ENCODE measurements at regions not wholly inside any gene's neighbourhood (a gene's known extent, or its start where the extent isn't known, plus 50 kb on each side); places are given as distances from the start of the nearest gene placed in this dataset.
A peak's percentile ranks its signal among the peaks of the same experiment; 100 is the strongest.

- DNase-seq = no peak
Measured at GRCh38 chr14:100381395-100382105, 58.4 kb downstream of the SLC25A47 start.

- DNase-seq = no peak
Measured at GRCh38 chr14:100382106-100382455, 58.9 kb downstream of the SLC25A47 start.

- DNase-seq = peak; percentile 50
Measured at GRCh38 chr14:100383727-100384158, 60.6 kb downstream of the SLC25A47 start.

- no peak for DNase-seq
Measured at GRCh38 chr14:100384277-100384676, 61.1 kb downstream of the SLC25A47 start.

- peak; percentile 67 for DNase-seq
Measured at GRCh38 chr14:100384819-100385813, 62.0 kb downstream of the SLC25A47 start.

GRCh38 chr14:100386121-100386520 is 63.0 kb downstream of the SLC25A47 start:
- DNase-seq = peak; percentile 65

- DNase-seq = no peak
Measured at GRCh38 chr14:100386846-100387245, 63.7 kb downstream of the SLC25A47 start.

- no peak for DNase-seq
Measured at GRCh38 chr14:100387450-100387849, 64.3 kb downstream of the SLC25A47 start.

- DNase-seq = no peak
Measured at GRCh38 chr14:100388103-100389054, 65.2 kb downstream of the SLC25A47 start.

GRCh38 chr14:100389497-100390104 is 66.5 kb downstream of the SLC25A47 start:
- no peak for DNase-seq

- no peak for DNase-seq
Measured at GRCh38 chr14:100391173-100391572, 68.0 kb downstream of the SLC25A47 start.

GRCh38 chr14:100391724-100392123 is 68.6 kb downstream of the SLC25A47 start:
- peak; percentile 87 for DNase-seq

- DNase-seq = peak; percentile 26
Measured at GRCh38 chr14:100392356-100392755, 69.2 kb downstream of the SLC25A47 start.

GRCh38 chr14:100393362-100393761 is 70.2 kb downstream of the SLC25A47 start:
- DNase-seq = no peak

- no peak for DNase-seq
Measured at GRCh38 chr14:100393906-100394732, 71.0 kb downstream of the SLC25A47 start.

- no peak for DNase-seq
Measured at GRCh38 chr14:100394886-100395672, 71.9 kb downstream of the SLC25A47 start.

GRCh38 chr14:100396266-100396795 is 73.2 kb downstream of the SLC25A47 start:
- no peak for DNase-seq

- DNase-seq = no peak
Measured at GRCh38 chr14:100397005-100397404, 73.9 kb downstream of the SLC25A47 start.

- no peak for DNase-seq
Measured at GRCh38 chr14:100398044-100398443, 74.9 kb downstream of the SLC25A47 start.

All from fibroblast of skin of abdomen (primary cell).